ENCODE measurements at regions not wholly inside any gene's neighbourhood (a gene's known extent, or its start where the extent isn't known, plus 50 kb on each side); places are given as distances from the start of the nearest gene placed in this dataset.

- in situ Hi-C loops (cut with MboI) (no loop called here), intact Hi-C loops (cut with micrococcal nuclease) (no loop called here)
- ATAC-seq (no peak), DNase-seq (ENCODE audit: extremely low read depth in 1 of 4, low spot score in 3 of 4) (no peak), FAIRE-seq (no peak)
- WGBS (ENCODE audit: insufficient coverage, low coverage, missing lambda C conversion rate): 0% methylated on average over 1 of the region's 2 CpGs
- Histone ChIP-seq H3K9me1 (ENCODE audit: control insufficient read depth, insufficient read depth, low read length) (no peaks in the 10 kb centered on the region), H3K9me3 (replicated peaks; ENCODE audit: control insufficient read depth, insufficient read depth, low read depth, low read length) (no peaks in the 10 kb centered on the region), H3K4me1 (replicated peaks in 1 of 2; ENCODE audit: control insufficient read depth in 2 of 2, insufficient read depth in 2 of 2, low read length in 2 of 2) (no peaks in the 10 kb centered on the region), H3K79me2 (ENCODE audit: control insufficient read depth, insufficient read depth, low read length) (no peaks in the 10 kb centered on the region), H3K27me3 (ENCODE audit: control insufficient read depth in 2 of 2, insufficient read depth in 2 of 2, low read length in 2 of 2) (no peaks in the 10 kb centered on the region), H2AFZ (ENCODE audit: low read depth, low read length) (no peak overlapping the region), H3K9ac (ENCODE audit: insufficient read depth in 1 of 2, low read depth in 2 of 2, low read length in 2 of 2) (no peak overlapping the region), H4K20me1 (replicated peaks; ENCODE audit: control insufficient read depth, insufficient read depth, low read length) (no peaks in the 10 kb centered on the region), H3K27ac (ENCODE audit: extremely low read depth, low read depth, low read length) (no peak overlapping the region), H3K4me3 (no peak overlapping the region), H3K4me2 (ENCODE audit: insufficient read depth, low read length) (no peak overlapping the region), H3K36me3 (ENCODE audit: control insufficient read depth, insufficient read depth, low read length) (no peaks in the 10 kb centered on the region)
- ChIA-PET POLR2A (no interaction called here), CTCF (ENCODE audit: low intra/inter-chr PET ratio) (no interaction called here)
- no TSS peak for BruUV-seq (replicated peaks)
- TF ChIP-seq CREB3 (tag; conservative IDR thresholded peaks at IDR 0.05; ENCODE audit: low read depth) (no peak), ZNF347 (CRISPR knock-in tag; IDR thresholded peaks at IDR 0.05; ENCODE audit: low read depth) (no peak), GATA2 (CRISPR knock-in tag; IDR thresholded peaks at IDR 0.05) (no peak), PHTF2 (CRISPR knock-in tag; IDR thresholded peaks at IDR 0.05) (no peak), SMARCA4 (IDR thresholded peaks at IDR 0.05) (no peak), SPI1 (IDR thresholded peaks at IDR 0.05; ENCODE audit: borderline replicate concordance, low read depth, low read length) (no peak), CBFB (CRISPR knock-in tag; IDR thresholded peaks at IDR 0.05) (no peak), FOXK1 (CRISPR knock-in tag; IDR thresholded peaks at IDR 0.05; ENCODE audit: borderline replicate concordance) (no peak), CHCHD3 (CRISPR knock-in tag; IDR thresholded peaks at IDR 0.05) (no peak), NCOA6 (IDR thresholded peaks at IDR 0.05) (no peak), CBFA2T2 (conservative IDR thresholded peaks at IDR 0.05) (no peak), ZNF699 (CRISPR knock-in tag; IDR thresholded peaks at IDR 0.05; ENCODE audit: insufficient replicate concordance) (no peak)
- TF ChIP-seq, protein P1, sequence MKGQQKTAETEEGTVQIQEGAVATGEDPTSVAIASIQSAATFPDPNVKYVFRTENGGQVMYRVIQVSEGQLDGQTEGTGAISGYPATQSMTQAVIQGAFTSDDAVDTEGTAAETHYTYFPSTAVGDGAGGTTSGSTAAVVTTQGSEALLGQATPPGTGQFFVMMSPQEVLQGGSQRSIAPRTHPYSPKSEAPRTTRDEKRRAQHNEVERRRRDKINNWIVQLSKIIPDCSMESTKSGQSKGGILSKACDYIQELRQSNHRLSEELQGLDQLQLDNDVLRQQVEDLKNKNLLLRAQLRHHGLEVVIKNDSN (CRISPR knock-in tag; IDR thresholded peaks at IDR 0.05): no peak
Measured at GRCh38 chr4:13093170-13093569, 391.0 kb downstream of the RAB28 start.

Measured in K562 (cell line).